Neural crest cell (in vitro differentiated cells): ENCODE measurements at regions not wholly inside any gene's neighbourhood (a gene's known extent, or its start where the extent isn't known, plus 50 kb on each side); places are given as distances from the start of the nearest gene placed in this dataset.
"Not testable (repeated sequence)": the region's sequence is repeated elsewhere in the genome, so short reads cannot be mapped to it uniquely, and the experiment has no call there.

Experiments
- DNase-seq: peaks from one replicate; pipeline ENCODE4 v3.0.0; 2021; ENCODE audit warnings: low read depth, mixed read lengths, low spot score
- H3K27ac Mint-ChIP-seq: one replicate; pipeline ENCODE4 v1.8.0; 2021; ENCODE audit warnings: mild to moderate bottlenecking, mixed read lengths; ENCODE audit not compliant: unreplicated experiment
- H3K27me3 Mint-ChIP-seq: 2 replicates; pipeline ENCODE4 v1.8.0; 2021; ENCODE audit warnings: low read depth, mild to moderate bottlenecking, mixed read lengths
- H3K36me3 Mint-ChIP-seq: 2 replicates; pipeline ENCODE4 v1.8.0; 2021; ENCODE audit warnings: low read depth, mild to moderate bottlenecking, mixed read lengths
- H3K4me1 Mint-ChIP-seq: 2 replicates; pipeline ENCODE4 v1.8.0; 2021; ENCODE audit warnings: mixed read lengths
- H3K4me3 Mint-ChIP-seq: one replicate; pipeline ENCODE4 v1.8.0; 2021; ENCODE audit warnings: mild to moderate bottlenecking, mixed read lengths
- H3K9me3 Mint-ChIP-seq: 2 replicates; pipeline ENCODE4 v1.8.0; 2021; ENCODE audit warnings: mixed read lengths
- CTCF ChIP-seq: fragments of 200-600 bp; sonication (generic); conservative IDR thresholded peaks from 2 replicates; pipeline ENCODE4 v1.5.0; 2021; ENCODE audit warnings: antibody characterized with exemption, mild to moderate bottlenecking

DNA sequence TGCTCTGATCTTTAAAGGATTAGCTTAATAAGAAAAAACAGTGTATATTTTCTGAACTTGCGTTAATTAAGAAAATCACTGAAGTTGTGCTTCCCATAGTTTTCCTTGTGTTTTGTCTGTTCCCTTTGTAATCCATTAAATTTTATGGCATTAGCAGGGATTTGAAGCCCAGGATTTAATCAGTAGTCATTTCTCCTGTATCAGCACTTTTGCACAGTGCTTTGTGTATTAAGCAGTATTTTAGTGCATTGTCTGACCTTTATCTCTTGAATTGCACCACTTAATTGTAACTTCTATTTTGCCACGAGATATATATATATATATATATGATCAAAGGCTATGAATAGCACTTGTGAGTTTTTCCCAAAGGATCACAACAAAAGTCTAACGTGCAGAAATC lies 133.7 kb downstream of the S1PR1 start:
- TF ChIP-seq CTCF, result no peak
- Mint-ChIP-seq H3K4me1 (peaks cover 19% of the 10 kb centered on the region), H3K9me3 (peaks cover 10% of the 10 kb centered on the region), H3K36me3 (peaks cover 3% of the 10 kb centered on the region), H3K27ac (no peak overlapping the region), H3K27me3 (no peaks in the 10 kb centered on the region), H3K4me3 (no peak overlapping the region)
- DNase-seq, result no peak

DNA sequence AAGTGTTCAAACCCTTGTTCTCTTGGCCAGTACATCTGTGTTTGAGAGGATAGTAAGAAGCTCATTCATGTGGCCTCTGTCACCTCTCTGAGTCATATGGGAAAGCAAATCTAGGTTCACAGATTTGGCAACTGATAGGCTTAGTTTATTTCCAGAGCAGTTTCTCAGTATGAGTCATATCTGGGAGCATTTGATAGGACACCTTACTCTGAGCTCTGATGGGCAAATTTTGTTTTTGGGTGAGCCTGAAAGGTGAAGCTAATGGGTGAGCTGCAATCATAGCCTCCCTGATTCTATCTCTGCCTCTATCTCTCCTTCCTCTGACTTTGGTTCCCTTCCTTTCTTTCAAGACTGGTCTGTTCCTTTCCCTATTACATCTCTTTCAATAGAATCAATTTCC lies 134.4 kb downstream of the S1PR1 start:
- Mint-ChIP-seq H3K27me3 (no peaks in the 10 kb centered on the region), H3K36me3 (peaks cover 3% of the 10 kb centered on the region), H3K4me3 (no peak overlapping the region), H3K4me1 (peaks cover 15% of the 10 kb centered on the region), H3K27ac (no peak overlapping the region), H3K9me3 (peaks cover 10% of the 10 kb centered on the region)
- no peak for TF ChIP-seq CTCF
- no peak for DNase-seq

- Mint-ChIP-seq H3K4me1 (peaks cover 1% of the 10 kb centered on the region), H3K27ac (no peak overlapping the region), H3K36me3 (peaks cover 3% of the 10 kb centered on the region), H3K27me3 (no peaks in the 10 kb centered on the region), H3K4me3 (no peak overlapping the region), H3K9me3 (peaks cover 10% of the 10 kb centered on the region)
- no peak for TF ChIP-seq CTCF
- DNase-seq, result no peak
Observed at GRCh38 chr1:101373570-101373969, 136.8 kb downstream of the S1PR1 start.

GRCh38 chr1:101375448-101375847 lies 138.6 kb downstream of the S1PR1 start:
- not testable (repeated sequence) for H3K36me3 Mint-ChIP-seq, H3K4me3 Mint-ChIP-seq, H3K27me3 Mint-ChIP-seq, H3K4me1 Mint-ChIP-seq, DNase-seq, H3K27ac Mint-ChIP-seq, H3K9me3 Mint-ChIP-seq

DNA sequence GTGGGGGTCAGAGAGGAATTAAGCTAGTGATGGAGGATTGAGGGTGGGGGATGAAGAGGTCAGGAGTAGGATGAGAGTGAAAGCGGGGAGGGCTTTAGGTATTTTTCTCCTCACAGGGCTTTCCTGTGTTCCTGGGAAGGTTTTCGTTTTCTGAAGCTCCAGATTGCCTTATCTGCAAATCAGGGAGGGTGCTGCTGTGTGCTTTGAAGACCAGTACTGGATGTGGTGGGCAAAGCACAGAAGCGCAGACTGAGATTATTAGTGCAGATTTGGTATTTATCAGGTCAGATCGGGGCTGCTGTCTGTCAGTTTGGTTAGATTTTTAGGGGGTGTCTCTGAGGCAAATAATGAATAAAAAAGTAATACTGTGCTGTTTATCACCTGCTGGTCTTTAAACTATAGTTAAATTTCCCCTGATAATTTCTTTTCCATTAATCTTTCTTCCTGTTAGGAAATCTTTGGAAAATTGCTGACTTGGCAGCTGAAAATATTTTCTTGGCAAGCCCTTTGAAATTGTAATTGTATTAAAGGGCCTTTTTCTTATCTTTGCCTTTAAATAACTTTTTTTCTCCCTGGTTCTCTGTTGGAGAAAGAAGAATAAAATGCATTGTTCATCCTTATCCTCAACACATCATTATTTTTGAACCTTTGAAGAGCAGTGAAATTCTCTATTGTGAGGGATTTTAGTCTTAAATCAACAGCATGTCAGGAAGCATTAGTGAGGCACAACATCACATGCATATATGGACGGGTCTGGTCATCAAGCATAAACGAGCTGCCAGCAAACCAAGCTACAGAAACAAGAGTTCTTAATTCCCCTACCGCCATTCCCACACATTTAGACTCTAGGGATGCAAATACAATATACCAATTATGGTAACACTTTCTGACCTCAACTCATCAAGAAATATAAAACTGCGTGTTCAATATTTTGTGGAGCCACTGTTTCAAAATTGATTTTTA lies 139.6 kb downstream of the S1PR1 start:
- no peaks in the 10 kb centered on the region for H3K4me1 Mint-ChIP-seq
- no peak overlapping the region for H3K4me3 Mint-ChIP-seq
- TF ChIP-seq CTCF, result no peak
- H3K9me3 Mint-ChIP-seq, result peaks cover 10% of the 10 kb centered on the region
- no peak overlapping the region for H3K27ac Mint-ChIP-seq
- no peak for DNase-seq
- H3K27me3 Mint-ChIP-seq, result no peaks in the 10 kb centered on the region
- peaks cover 3% of the 10 kb centered on the region for H3K36me3 Mint-ChIP-seq

DNA sequence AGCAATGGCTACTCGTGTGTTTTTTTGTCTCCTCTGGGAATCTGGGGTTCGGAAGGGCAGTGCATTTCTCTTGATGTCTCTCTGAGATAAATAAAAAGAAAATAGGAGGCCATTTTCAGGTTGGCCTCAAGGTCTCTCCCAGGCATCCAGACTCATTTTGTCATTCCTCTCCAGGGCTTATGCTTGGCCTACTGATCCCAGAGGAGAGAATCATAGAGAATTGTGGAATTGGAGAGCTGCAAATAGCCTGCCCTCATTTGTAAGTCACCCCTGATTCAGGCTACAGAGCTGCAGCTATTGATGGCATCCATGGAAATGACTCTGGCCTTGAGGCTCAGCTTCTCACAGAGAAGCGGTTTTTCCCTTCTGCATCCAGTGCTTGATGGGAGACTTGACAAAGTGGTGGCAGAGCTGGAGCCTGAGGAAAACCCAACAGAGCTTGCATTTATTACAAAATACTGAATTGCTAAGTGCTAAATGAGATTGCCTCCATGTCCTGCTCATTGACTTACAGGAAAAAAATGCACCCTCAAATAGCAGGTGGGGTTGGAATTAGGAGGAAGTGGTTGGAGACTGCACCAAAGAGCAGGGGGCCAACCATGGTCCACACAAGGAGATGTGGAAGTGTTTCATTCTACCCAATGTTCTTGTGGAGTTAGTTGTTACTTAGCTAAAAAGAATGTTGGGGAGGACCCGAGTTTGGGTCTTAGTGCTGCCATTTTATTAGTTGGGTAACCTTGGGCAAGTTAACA lies 140.4 kb downstream of the S1PR1 start:
- H3K27me3 Mint-ChIP-seq, result no peaks in the 10 kb centered on the region
- peaks cover 10% of the 10 kb centered on the region for H3K9me3 Mint-ChIP-seq
- no peak for TF ChIP-seq CTCF
- no peak for DNase-seq
- no peak overlapping the region for H3K4me3 Mint-ChIP-seq
- H3K4me1 Mint-ChIP-seq, result no peaks in the 10 kb centered on the region
- no peak overlapping the region for H3K27ac Mint-ChIP-seq
- H3K36me3 Mint-ChIP-seq, result peaks cover 3% of the 10 kb centered on the region
